ENCODE measurements at regions not wholly inside any gene's neighbourhood (a gene's known extent, or its start where the extent isn't known, plus 50 kb on each side); places are given as distances from the start of the nearest gene placed in this dataset.

DNA sequence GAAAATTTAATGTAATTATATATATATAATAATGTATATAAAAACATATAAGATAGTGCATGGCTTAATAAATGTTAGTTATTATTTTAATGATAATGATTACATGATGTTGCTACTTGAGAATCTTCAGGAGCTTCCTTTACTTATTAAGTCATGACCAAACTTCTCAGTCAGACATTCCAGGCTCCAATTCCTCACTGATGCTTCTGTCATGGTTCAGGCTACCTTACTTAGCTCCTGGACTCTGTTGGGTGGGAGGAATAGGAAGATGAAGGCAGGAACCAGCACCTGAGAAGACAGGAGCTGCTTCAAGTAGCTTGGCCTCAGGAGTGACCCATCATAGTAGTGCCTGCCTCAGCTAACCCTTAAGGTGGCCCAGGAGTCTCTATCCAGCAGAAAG lies 55.0 kb upstream of the EEPD1 start:
- Mint-ChIP-seq H3K36me3 (ENCODE audit: unreplicated experiment) (no peaks in the 10 kb centered on the region), H3K4me1 (ENCODE audit: unreplicated experiment) (peaks cover 18% of the 10 kb centered on the region), H3K4me3 (ENCODE audit: unreplicated experiment) (no peak overlapping the region), H3K9me3 (ENCODE audit: unreplicated experiment) (no peaks in the 10 kb centered on the region), H3K27ac (ENCODE audit: unreplicated experiment) (no peak overlapping the region), H3K27me3 (ENCODE audit: unreplicated experiment) (peaks cover 4% of the 10 kb centered on the region)
- no peak for DNase-seq (ENCODE audit: extremely low spot score, unreplicated experiment)
- no peak for TF ChIP-seq CTCF (IDR thresholded peaks at IDR 0.05)

DNA sequence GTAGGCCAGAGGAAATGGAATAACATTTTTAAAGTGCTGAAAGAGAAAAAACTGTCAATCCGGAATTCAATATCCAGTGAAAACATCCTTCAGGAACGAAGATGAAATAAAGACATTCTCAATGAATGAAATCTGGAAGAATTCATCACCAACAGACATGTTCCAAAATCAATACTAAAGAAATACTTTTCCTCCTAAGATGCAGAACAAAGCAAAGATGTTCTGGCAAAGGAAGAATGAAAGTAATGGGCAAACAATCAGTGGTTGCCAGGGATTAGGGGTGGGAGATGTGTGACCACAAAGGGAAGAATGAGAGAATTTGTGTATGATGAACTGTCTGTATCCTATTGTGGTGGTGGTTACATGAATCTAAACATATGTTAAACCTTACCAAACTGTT lies 52.8 kb upstream of the EEPD1 start:
- peak overlapping the region; percentile 29 for H3K27ac Mint-ChIP-seq (ENCODE audit: unreplicated experiment)
- H3K9me3 Mint-ChIP-seq (ENCODE audit: unreplicated experiment): no peaks in the 10 kb centered on the region
- DNase-seq (ENCODE audit: extremely low spot score, unreplicated experiment): no peak
- peaks cover 18% of the 10 kb centered on the region for H3K4me1 Mint-ChIP-seq (ENCODE audit: unreplicated experiment)
- no peaks in the 10 kb centered on the region for H3K36me3 Mint-ChIP-seq (ENCODE audit: unreplicated experiment)
- peaks cover 4% of the 10 kb centered on the region for H3K27me3 Mint-ChIP-seq (ENCODE audit: unreplicated experiment)
- no peak overlapping the region for H3K4me3 Mint-ChIP-seq (ENCODE audit: unreplicated experiment)
- no peak for TF ChIP-seq CTCF (IDR thresholded peaks at IDR 0.05)

DNA sequence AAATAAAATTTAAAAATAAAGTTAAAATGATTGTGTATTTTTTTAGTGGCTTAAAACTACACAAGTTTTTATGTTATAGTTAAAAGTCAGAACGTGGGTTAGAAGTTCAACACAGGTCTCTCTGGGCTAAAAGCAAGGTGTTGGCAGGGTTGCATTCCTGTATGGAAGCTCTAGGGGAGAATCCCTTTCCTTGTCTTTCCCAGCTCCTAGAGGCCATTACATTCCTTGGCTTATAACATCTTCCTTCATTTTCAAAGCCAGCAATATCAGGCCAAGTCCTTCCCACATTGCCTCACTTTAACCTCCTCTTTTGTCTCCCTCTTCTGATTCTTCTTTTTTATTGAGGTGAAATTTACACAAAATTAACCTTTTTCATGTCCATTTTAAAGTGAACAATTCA lies 52.4 kb upstream of the EEPD1 start:
- Mint-ChIP-seq H3K4me3 (ENCODE audit: unreplicated experiment) (no peak overlapping the region), H3K4me1 (ENCODE audit: unreplicated experiment) (peaks cover 18% of the 10 kb centered on the region), H3K27me3 (ENCODE audit: unreplicated experiment) (peaks cover 2% of the 10 kb centered on the region), H3K27ac (ENCODE audit: unreplicated experiment) (peak overlapping the region; percentile 29), H3K36me3 (ENCODE audit: unreplicated experiment) (no peaks in the 10 kb centered on the region), H3K9me3 (ENCODE audit: unreplicated experiment) (no peaks in the 10 kb centered on the region)
- no peak for TF ChIP-seq CTCF (IDR thresholded peaks at IDR 0.05)
- no peak for DNase-seq (ENCODE audit: extremely low spot score, unreplicated experiment)
